Heart left ventricle (tissue), 16 donors: ENCODE measurements at regions not wholly inside any gene's neighbourhood (a gene's known extent, or its start where the extent isn't known, plus 50 kb on each side); places are given as distances from the start of the nearest gene placed in this dataset.

Source experiments
- ATAC-seq, 4 donors: fragments of 200-7000 bp; cut with Tn5 transposase; one replicate each; pipeline ENCODE4 v1.9.1; 2020 to 2022; ENCODE audit warnings: moderate library complexity in 4 of 4, mild to moderate bottlenecking in 3 of 4, moderate number of reproducible peaks in 1 of 4
- DNase-seq, 5 donors: peaks; one replicate each; pipeline ENCODE4 v3.0.0-alpha.2; 2020
- H3K27ac ChIP-seq, 12 donors: fragments of 200-600 bp; sonication (generic) in 4 of 12; one replicate each; pipeline versions ENCODE4 v1.5.0 to v1.8.0; 2016 to 2022; ENCODE audit warnings: mild to moderate bottlenecking in 2 of 12
- H3K27me3 ChIP-seq, 9 donors: fragments of 200-600 bp; sonication (generic) in 2 of 9; one replicate each; pipeline versions ENCODE4 v1.5.1 to v1.8.0; 2016 to 2022; ENCODE audit warnings: mild to moderate bottlenecking in 3 of 9
- H3K36me3 ChIP-seq, 9 donors: fragments of 200-600 bp; sonication (generic) in 2 of 9; one replicate each; pipeline versions ENCODE4 v1.5.0 to v1.8.0; 2018 to 2022; ENCODE audit warnings: mild to moderate bottlenecking in 2 of 9
- H3K4me1 ChIP-seq, 12 donors: fragments of 200-600 bp; sonication (generic) in 4 of 12; one replicate each; pipeline versions ENCODE4 v1.5.0 to v1.8.0; 2016 to 2022; ENCODE audit warnings: mild to moderate bottlenecking in 3 of 12
- H3K4me3 ChIP-seq, 12 donors: fragments of 200-600 bp; sonication (generic) in 4 of 12; one replicate each; pipeline versions ENCODE4 v1.5.0 to v1.8.0; 2017 to 2022; ENCODE audit warnings: mild to moderate bottlenecking in 9 of 12, moderate library complexity in 4 of 12
- H3K9me3 ChIP-seq, 12 donors: fragments of 200-600 bp; sonication (generic) in 4 of 12; one replicate each; pipeline versions ENCODE4 v1.5.0 to v1.8.0; 2016 to 2022; ENCODE audit warnings: mild to moderate bottlenecking in 1 of 12
- POLR2A ChIP-seq, 2 donors: fragments of 450-650 bp; IDR thresholded peaks; one replicate each; pipeline ENCODE4 v1.6.1; 2017; ENCODE audit warnings: antibody characterized with exemption in 2 of 2, mild to moderate bottlenecking in 2 of 2, moderate library complexity in 2 of 2
- WGBS, 4 donors: extraction: QIAGEN DNeasy Blood & Tissue Kit in 2 of 4; methylation state at CpG; one replicate each; pipeline versions ENCODE4 v1.1.5 to v1.1.7; 2013 to 2018; 5-methylcytosine and 5-hydroxymethylcytosine counted together
- intact Hi-C, 10 donors: fragments of 100-400 bp; cut with DNase I; formaldehyde crosslinking; loops; one replicate each; pipeline versions ENCODE4 v1.11.1 to v1.14.2; 2022
- TF ChIP-seq, protein P1 (sequence below), 12 donors: fragments of 200-600 bp; sonication (generic) in 4 of 12; IDR thresholded peaks; one replicate each; pipeline versions ENCODE4 v1.5.0 to v1.8.0; 2018 to 2022; ENCODE audit warnings: antibody characterized with exemption in 12 of 12, mild to moderate bottlenecking in 5 of 12
- donor health status: ischemic (EF 13 %, LVEDD 7.1; RV severe dilation, severe dysfunction).
- donor health status: healthy with polysubstance abuse.
- donor health status: DM: no; HTN: yes; CAD: no.
- donor health status: DM: no; HTN: no; CAD: no.
- donor health status: ischemic (EF 25% LVEDD 6.9; RV normal size, moderate dysfunction).
- donor health status: ischemic (EF 25% LVEDD 5.7; RV mildly dilated, moderate dysfunction).
- donor health status: healthy.
- donor health status: DM: yes; HTN: yes; CAD: no.
- donor health status: ischemic (EF 35%, LVEDD 5.7; RV mildly dilated, moderate dysfunction).
- donor health status: nonischemic (EF 11% LVEDD 7.7; RV severe dilation, severe dysfunction).
- donor health status: DM: yes; HTN: yes; CAD: no.
- donor health status: PGD.
- donor health status: ischemic (EF 29% LVEDD 5.4; RV normal size, mild dysfunction).
- donor health status: nonischemic (EF 23%, LVEDD 6.1; RV moderate dilation, normal function).

DNA sequence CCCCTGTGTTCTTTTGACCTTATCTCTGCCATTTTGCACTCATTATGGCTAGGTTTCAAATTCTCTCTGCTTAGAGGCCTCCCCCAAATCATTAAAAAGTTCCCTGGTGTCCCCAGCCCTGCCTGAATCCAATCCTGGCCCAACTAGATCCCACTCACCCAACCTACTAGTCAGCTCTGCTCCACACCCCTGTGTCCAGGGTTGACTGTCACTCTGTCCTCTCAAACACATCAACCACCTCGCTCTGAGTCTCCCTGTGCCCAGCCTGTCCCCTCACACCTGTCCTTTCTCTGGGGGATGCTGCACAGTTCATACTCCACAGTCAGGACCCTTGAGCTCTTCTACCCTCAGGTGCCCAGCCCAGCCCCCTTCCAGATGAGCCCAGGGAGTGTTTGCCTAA is 154.2 kb upstream of the SV2C start:
- no peak overlapping the region for H3K4me3 ChIP-seq
- ATAC-seq (no peak), DNase-seq (no peak)
- 59 to 93% (median 68%) methylated on average over 1 of the region's 1 CpG for WGBS, 4 donors
- H3K4me1 ChIP-seq, result no peaks in the 10 kb centered on the region
- intact Hi-C loops, result loop anchor here in 1 of 10 donors (10.0 kb wide), 1 partner anchor 606 kb away; no protein-coding TSS in a partner anchor
- no peak overlapping the region for H3K27ac ChIP-seq
- H3K36me3 ChIP-seq, result no peaks in the 10 kb centered on the region
- H3K27me3 ChIP-seq, result peaks cover 0 to 4% (median 0%) of the 10 kb centered on the region in 9 donors
- TF ChIP-seq, protein P1, sequence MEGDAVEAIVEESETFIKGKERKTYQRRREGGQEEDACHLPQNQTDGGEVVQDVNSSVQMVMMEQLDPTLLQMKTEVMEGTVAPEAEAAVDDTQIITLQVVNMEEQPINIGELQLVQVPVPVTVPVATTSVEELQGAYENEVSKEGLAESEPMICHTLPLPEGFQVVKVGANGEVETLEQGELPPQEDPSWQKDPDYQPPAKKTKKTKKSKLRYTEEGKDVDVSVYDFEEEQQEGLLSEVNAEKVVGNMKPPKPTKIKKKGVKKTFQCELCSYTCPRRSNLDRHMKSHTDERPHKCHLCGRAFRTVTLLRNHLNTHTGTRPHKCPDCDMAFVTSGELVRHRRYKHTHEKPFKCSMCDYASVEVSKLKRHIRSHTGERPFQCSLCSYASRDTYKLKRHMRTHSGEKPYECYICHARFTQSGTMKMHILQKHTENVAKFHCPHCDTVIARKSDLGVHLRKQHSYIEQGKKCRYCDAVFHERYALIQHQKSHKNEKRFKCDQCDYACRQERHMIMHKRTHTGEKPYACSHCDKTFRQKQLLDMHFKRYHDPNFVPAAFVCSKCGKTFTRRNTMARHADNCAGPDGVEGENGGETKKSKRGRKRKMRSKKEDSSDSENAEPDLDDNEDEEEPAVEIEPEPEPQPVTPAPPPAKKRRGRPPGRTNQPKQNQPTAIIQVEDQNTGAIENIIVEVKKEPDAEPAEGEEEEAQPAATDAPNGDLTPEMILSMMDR (IDR thresholded peaks at IDR 0.05), result no peak
- H3K9me3 ChIP-seq, result no peaks in the 10 kb centered on the region

DNA sequence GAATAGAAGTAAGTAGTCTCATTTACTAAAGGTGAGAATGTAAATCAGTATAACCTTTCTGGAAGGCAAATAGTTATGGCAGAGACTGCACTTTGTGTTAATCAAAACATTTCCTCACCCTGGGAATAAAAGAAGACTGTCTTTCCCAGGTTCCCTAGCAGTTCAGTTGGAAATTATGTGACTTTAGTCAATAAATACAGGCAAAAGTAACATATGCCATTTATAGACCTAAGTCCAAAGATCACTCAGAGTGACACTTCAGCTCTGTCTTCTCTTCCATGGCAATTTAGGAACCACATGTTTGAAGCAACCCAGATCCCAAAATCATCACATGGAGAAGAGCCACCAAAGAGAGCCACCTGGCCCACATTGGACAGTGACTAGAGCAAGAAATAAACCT is 160.7 kb upstream of the SV2C start:
- intact Hi-C loops, result loop anchor here in 1 of 10 donors (10.0 kb wide), 1 partner anchor 612 kb away; no protein-coding TSS in a partner anchor
- H3K9me3 ChIP-seq, result no peaks in the 10 kb centered on the region
- H3K36me3 ChIP-seq, result no peaks in the 10 kb centered on the region
- no peak overlapping the region for H3K27ac ChIP-seq
- DNase-seq, result no peak
- no peak for TF ChIP-seq POLR2A (IDR thresholded peaks at IDR 0.05)
- TF ChIP-seq, protein P1 (IDR thresholded peaks at IDR 0.05), result no peak
- ATAC-seq, result no peak
- H3K4me3 ChIP-seq, result no peak overlapping the region
- no peaks in the 10 kb centered on the region for H3K4me1 ChIP-seq
- no peaks in the 10 kb centered on the region for H3K27me3 ChIP-seq

DNA sequence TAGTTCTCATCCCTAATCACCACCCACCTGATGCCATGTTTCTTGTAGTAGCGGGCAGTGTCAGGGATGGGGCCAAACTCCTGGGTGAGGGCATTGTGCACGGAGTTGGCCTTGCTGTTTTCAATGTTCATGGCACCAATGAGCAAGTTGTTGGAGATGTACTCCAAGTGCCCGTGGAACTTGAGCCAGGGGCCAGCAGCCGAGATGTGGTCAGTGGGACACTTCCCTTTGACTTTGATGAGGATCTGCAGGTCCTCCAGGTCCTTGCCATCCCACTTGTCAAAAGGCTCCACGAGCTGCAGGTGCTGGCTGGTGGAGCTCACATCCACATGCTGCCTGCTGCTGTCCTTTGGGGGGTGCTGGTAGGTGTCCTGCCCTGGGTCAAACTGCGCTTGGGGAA is 162.2 kb upstream of the SV2C start:
- intact Hi-C loops, result loop anchor here in 1 of 10 donors (10.0 kb wide), 1 partner anchor 614 kb away; no protein-coding TSS in a partner anchor
- WGBS, 4 donors, result 75 to 88% (median 82%) methylated on average over 4 to 6 of the region's 6 CpGs
- Histone ChIP-seq H3K27ac (no peak overlapping the region), H3K27me3 (no peaks in the 10 kb centered on the region), H3K4me1 (no peaks in the 10 kb centered on the region), H3K4me3 (no peak overlapping the region), H3K9me3 (no peaks in the 10 kb centered on the region), H3K36me3 (no peaks in the 10 kb centered on the region)
- TF ChIP-seq, protein P1 (IDR thresholded peaks at IDR 0.05), result no peak
- TF ChIP-seq POLR2A (IDR thresholded peaks at IDR 0.05), result no peak
- ATAC-seq (no peak), DNase-seq (no peak)

DNA sequence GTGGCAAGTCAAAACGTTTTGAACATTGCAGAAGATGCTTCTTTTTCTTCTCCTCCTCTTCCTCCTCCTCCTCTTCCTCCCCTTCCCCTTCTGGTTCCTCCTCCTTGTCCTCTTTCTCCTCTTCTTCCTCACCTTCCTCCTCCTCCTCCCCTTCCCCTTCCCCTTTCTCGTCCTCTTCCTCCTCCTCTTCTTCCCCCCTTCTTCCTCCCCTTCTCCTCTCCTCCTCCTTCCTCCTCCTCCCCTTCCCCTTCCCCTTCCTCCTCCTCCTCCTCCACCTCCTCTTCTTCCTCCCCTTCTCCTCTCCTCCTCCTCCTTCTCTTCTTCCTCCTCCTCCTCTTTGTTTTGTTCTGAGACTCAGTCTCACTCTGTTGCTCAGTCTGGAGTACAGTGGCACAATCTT is 167.0 kb upstream of the SV2C start:
- 22 to 43% (median 24%) methylated on average over 2 of the region's 2 CpGs for WGBS, 4 donors

More for the DNA sequence above, 167.0 kb upstream of the SV2C start:
- H3K4me1 ChIP-seq, result no peaks in the 10 kb centered on the region
- ATAC-seq (no peak), DNase-seq (no peak)
- intact Hi-C loops, result no loop called here
- H3K27me3 ChIP-seq, result no peaks in the 10 kb centered on the region
- H3K4me3 ChIP-seq, result no peak overlapping the region
- no peaks in the 10 kb centered on the region for H3K9me3 ChIP-seq
- no peaks in the 10 kb centered on the region for H3K36me3 ChIP-seq
- H3K27ac ChIP-seq, result no peak overlapping the region
- TF ChIP-seq, protein P1 (IDR thresholded peaks at IDR 0.05), result no peak
- TF ChIP-seq POLR2A (IDR thresholded peaks at IDR 0.05), result no peak
